GM23338 (cell line): ENCODE measurements at regions not wholly inside any gene's neighbourhood (a gene's known extent, or its start where the extent isn't known, plus 50 kb on each side); places are given as distances from the start of the nearest gene placed in this dataset.

Experiments used
- ATAC-seq: fragments of 200-7000 bp; cut with Tn5 transposase; 3 replicates; pipeline ENCODE4 v1.9.1; 2020
- DNase-seq: peaks from one replicate; pipeline ENCODE4 v3.0.0-alpha.2; 2015; ENCODE audit warnings: low spot score
- H2AFZ ChIP-seq: fragments of 200-600 bp; sonication (generic); 2 replicates; pipeline ENCODE4 v1.8.0; 2016; ENCODE audit warnings: antibody characterized with exemption, mild to moderate bottlenecking, moderate library complexity
- H3F3A ChIP-seq: fragments of 200-600 bp; sonication (generic); replicated peaks from 2 replicates; pipeline ENCODE4 v1.8.0; 2017; ENCODE audit warnings: antibody characterized with exemption, mixed run types, low read depth
- H3K27ac ChIP-seq: fragments of 200-600 bp; sonication (generic); 2 replicates; pipeline ENCODE4 v1.6.1; 2016; ENCODE audit warnings: low read depth
- H3K27me3 ChIP-seq: fragments of 200-600 bp; sonication (generic); 2 replicates; pipeline ENCODE4 v1.8.0; 2016; ENCODE audit warnings: mild to moderate bottlenecking, mixed run types, moderate library complexity; ENCODE audit not compliant: insufficient read depth
- H3K36me3 ChIP-seq: fragments of 200-600 bp; sonication (generic); 2 replicates; pipeline ENCODE4 v1.8.0; 2016; ENCODE audit warnings: mild to moderate bottlenecking; ENCODE audit not compliant: insufficient read depth
- H3K4me1 ChIP-seq: fragments of 200-600 bp; sonication (generic); 2 replicates; pipeline ENCODE4 v1.8.0; 2016; ENCODE audit warnings: mild to moderate bottlenecking, moderate library complexity; ENCODE audit not compliant: insufficient read depth
- H3K4me2 ChIP-seq: fragments of 200-600 bp; sonication (generic); 2 replicates; pipeline ENCODE4 v1.7.1; 2017; ENCODE audit warnings: mixed run types
- H3K4me3 ChIP-seq: fragments of 200-600 bp; sonication (generic); 2 replicates; pipeline ENCODE4 v1.6.1; 2016; ENCODE audit warnings: mixed run types
- H3K79me2 ChIP-seq: fragments of 200-600 bp; sonication (generic); replicated peaks from 2 replicates; pipeline ENCODE4 v1.8.0; 2017; ENCODE audit warnings: mild to moderate bottlenecking; ENCODE audit not compliant: insufficient read depth
- H3K9me2 ChIP-seq: fragments of 200-600 bp; sonication (generic); 2 replicates; pipeline ENCODE4 v1.8.0; 2017; ENCODE audit not compliant: insufficient read depth
- H4K20me1 ChIP-seq: fragments of 200-600 bp; sonication (generic); replicated peaks from 2 replicates; pipeline ENCODE4 v1.8.0; 2017; ENCODE audit warnings: mild to moderate bottlenecking; ENCODE audit not compliant: insufficient read depth
- H3K27ac Mint-ChIP-seq: 2 replicates; pipeline ENCODE4 v1.8.0; 2020; ENCODE audit warnings: inconsistent platforms, mild to moderate bottlenecking, moderate library complexity, mixed read lengths
- H3K27me3 Mint-ChIP-seq: 3 replicates; pipeline ENCODE4 v1.8.0; 2022; ENCODE audit warnings: low read depth, mild to moderate bottlenecking, moderate library complexity, mixed read lengths, inconsistent platforms; ENCODE audit not compliant: insufficient read depth, poor library complexity
- H3K36me3 Mint-ChIP-seq: 3 replicates; pipeline ENCODE4 v1.8.0; 2021; ENCODE audit warnings: low read depth, mild to moderate bottlenecking, inconsistent platforms, moderate library complexity, mixed read lengths
- H3K4me1 Mint-ChIP-seq: 3 replicates; pipeline ENCODE4 v1.8.0; 2020; ENCODE audit warnings: mild to moderate bottlenecking, inconsistent platforms, mixed read lengths
- H3K4me3 Mint-ChIP-seq: 3 replicates; pipeline ENCODE4 v1.8.0; 2021; ENCODE audit warnings: moderate library complexity, mild to moderate bottlenecking, inconsistent platforms, mixed read lengths
- H3K9me3 Mint-ChIP-seq: 3 replicates; pipeline ENCODE4 v1.8.0; 2020; ENCODE audit warnings: moderate library complexity, mild to moderate bottlenecking, inconsistent platforms, mixed read lengths
- CREB1 ChIP-seq: fragments of 250-450 bp; sonication (Bioruptor Pico); IDR thresholded peaks from 2 replicates; pipeline ENCODE4 v1.5.0; 2020; ENCODE audit warnings: low read depth, mild to moderate bottlenecking, moderate library complexity
- EZH2 ChIP-seq: fragments of 200-600 bp; sonication (generic); IDR thresholded peaks from one replicate; pipeline ENCODE4 v1.8.0; 2017; ENCODE audit warnings: antibody characterized with exemption, mild to moderate bottlenecking, low read depth; ENCODE audit not compliant: unreplicated experiment
- EZH2phosphoT487 ChIP-seq: fragments of 200-600 bp; sonication (generic); IDR thresholded peaks from one replicate; pipeline ENCODE4 v1.8.1; 2018; ENCODE audit warnings: antibody characterized with exemption; ENCODE audit not compliant: unreplicated experiment
- JUNB ChIP-seq: IDR thresholded peaks from one replicate; pipeline ENCODE4 v1.6.1; 2016; ENCODE audit warnings: antibody characterized with exemption; ENCODE audit not compliant: unreplicated experiment
- NANOG ChIP-seq: IDR thresholded peaks from 2 replicates; pipeline ENCODE4 v1.6.1; 2016; ENCODE audit warnings: antibody characterized with exemption, borderline replicate concordance
- POLR2AphosphoS5 ChIP-seq: IDR thresholded peaks from 2 replicates; pipeline ENCODE4 v1.6.1; 2016; ENCODE audit warnings: antibody characterized with exemption, low read depth
- STAT1 ChIP-seq: IDR thresholded peaks from one replicate; pipeline ENCODE4 v1.6.1; 2016; ENCODE audit warnings: antibody characterized with exemption; ENCODE audit not compliant: unreplicated experiment
- ZNF114 ChIP-seq: fragments of 250-450 bp; sonication (Bioruptor Pico); IDR thresholded peaks from 2 replicates; pipeline ENCODE4 v1.5.0; 2020; ENCODE audit warnings: mild to moderate bottlenecking, moderate library complexity
- ZNF331 ChIP-seq: fragments of 250-450 bp; sonication (Bioruptor Pico); IDR thresholded peaks from 2 replicates; pipeline ENCODE4 v1.5.0; 2020; ENCODE audit warnings: low read depth, mild to moderate bottlenecking, moderate library complexity
- TF ChIP-seq, protein P1 (sequence below): IDR thresholded peaks from one replicate; pipeline ENCODE4 v1.6.1; 2018; ENCODE audit warnings: antibody characterized with exemption; ENCODE audit not compliant: unreplicated experiment
- TF ChIP-seq, protein P2 (sequence below): IDR thresholded peaks from 2 replicates; pipeline ENCODE4 v1.6.1; 2016; ENCODE audit warnings: antibody characterized with exemption
- TF ChIP-seq, protein P3 (sequence below), 2 experiments: fragments of 200-600 bp in 1 of 2; sonication (generic) in 1 of 2; conservative IDR thresholded peaks; 2 replicates each; pipeline versions ENCODE4 v1.5.1 to v1.6.1; 2016 to 2017; ENCODE audit warnings: antibody characterized with exemption in 2 of 2, low read depth in 2 of 2, mild to moderate bottlenecking in 2 of 2, moderate library complexity in 1 of 2
- TF ChIP-seq, protein P4 (sequence below): fragments of 250-450 bp; sonication (Bioruptor Pico); IDR thresholded peaks from 2 replicates; pipeline ENCODE4 v1.5.0; 2020; ENCODE audit warnings: mild to moderate bottlenecking, moderate library complexity

DNA sequence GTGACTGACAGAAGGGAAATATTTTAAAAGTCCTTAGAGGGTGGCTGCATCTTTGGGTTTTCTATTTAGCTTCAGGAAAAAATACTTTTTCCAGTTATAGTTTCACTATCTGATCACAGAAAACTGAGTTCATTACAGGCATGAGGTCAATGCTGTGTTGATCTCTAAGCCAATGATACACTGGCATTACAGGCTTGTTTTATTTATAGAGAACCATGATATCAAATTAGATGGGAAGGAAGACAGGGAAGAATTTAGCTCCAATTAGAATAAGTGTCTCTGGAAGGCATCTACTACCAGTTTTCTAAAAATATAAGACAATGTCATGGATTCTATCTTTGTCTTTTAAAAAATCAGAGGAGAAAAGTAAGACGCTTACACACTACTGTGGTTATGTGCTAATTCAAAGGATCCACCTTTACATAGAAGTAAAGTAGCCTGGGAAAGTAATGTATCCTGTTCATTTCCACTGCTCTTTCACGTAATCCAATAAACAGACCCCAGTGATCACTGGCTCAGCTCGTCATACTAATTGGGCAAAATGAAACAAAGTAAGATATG is 344.5 kb upstream of the PPARGC1A start:
- ATAC-seq: no peak
- no peaks in the 10 kb centered on the region for H3K36me3 Mint-ChIP-seq
- no peak overlapping the region for H3K27ac Mint-ChIP-seq
- H4K20me1 ChIP-seq: no peaks in the 10 kb centered on the region
- no peak overlapping the region for H2AFZ ChIP-seq
- H3K4me3 ChIP-seq: no peak overlapping the region
- H3K27me3 Mint-ChIP-seq: peaks cover 2% of the 10 kb centered on the region
- H3F3A ChIP-seq: no peaks in the 10 kb centered on the region
- TF ChIP-seq, protein P1, sequence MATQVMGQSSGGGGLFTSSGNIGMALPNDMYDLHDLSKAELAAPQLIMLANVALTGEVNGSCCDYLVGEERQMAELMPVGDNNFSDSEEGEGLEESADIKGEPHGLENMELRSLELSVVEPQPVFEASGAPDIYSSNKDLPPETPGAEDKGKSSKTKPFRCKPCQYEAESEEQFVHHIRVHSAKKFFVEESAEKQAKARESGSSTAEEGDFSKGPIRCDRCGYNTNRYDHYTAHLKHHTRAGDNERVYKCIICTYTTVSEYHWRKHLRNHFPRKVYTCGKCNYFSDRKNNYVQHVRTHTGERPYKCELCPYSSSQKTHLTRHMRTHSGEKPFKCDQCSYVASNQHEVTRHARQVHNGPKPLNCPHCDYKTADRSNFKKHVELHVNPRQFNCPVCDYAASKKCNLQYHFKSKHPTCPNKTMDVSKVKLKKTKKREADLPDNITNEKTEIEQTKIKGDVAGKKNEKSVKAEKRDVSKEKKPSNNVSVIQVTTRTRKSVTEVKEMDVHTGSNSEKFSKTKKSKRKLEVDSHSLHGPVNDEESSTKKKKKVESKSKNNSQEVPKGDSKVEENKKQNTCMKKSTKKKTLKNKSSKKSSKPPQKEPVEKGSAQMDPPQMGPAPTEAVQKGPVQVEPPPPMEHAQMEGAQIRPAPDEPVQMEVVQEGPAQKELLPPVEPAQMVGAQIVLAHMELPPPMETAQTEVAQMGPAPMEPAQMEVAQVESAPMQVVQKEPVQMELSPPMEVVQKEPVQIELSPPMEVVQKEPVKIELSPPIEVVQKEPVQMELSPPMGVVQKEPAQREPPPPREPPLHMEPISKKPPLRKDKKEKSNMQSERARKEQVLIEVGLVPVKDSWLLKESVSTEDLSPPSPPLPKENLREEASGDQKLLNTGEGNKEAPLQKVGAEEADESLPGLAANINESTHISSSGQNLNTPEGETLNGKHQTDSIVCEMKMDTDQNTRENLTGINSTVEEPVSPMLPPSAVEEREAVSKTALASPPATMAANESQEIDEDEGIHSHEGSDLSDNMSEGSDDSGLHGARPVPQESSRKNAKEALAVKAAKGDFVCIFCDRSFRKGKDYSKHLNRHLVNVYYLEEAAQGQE: no peak
- TF ChIP-seq STAT1 (no peak), CREB1 (CRISPR knock-in tag) (no peak), NANOG (no peak), EZH2phosphoT487 (no peak), ZNF114 (CRISPR knock-in tag) (no peak), JUNB (no peak), ZNF331 (CRISPR knock-in tag) (no peak), EZH2 (no peak), POLR2AphosphoS5 (no peak)
- TF ChIP-seq, protein P2, sequence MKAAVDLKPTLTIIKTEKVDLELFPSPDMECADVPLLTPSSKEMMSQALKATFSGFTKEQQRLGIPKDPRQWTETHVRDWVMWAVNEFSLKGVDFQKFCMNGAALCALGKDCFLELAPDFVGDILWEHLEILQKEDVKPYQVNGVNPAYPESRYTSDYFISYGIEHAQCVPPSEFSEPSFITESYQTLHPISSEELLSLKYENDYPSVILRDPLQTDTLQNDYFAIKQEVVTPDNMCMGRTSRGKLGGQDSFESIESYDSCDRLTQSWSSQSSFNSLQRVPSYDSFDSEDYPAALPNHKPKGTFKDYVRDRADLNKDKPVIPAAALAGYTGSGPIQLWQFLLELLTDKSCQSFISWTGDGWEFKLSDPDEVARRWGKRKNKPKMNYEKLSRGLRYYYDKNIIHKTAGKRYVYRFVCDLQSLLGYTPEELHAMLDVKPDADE: no peak
- TF ChIP-seq, protein P3, sequence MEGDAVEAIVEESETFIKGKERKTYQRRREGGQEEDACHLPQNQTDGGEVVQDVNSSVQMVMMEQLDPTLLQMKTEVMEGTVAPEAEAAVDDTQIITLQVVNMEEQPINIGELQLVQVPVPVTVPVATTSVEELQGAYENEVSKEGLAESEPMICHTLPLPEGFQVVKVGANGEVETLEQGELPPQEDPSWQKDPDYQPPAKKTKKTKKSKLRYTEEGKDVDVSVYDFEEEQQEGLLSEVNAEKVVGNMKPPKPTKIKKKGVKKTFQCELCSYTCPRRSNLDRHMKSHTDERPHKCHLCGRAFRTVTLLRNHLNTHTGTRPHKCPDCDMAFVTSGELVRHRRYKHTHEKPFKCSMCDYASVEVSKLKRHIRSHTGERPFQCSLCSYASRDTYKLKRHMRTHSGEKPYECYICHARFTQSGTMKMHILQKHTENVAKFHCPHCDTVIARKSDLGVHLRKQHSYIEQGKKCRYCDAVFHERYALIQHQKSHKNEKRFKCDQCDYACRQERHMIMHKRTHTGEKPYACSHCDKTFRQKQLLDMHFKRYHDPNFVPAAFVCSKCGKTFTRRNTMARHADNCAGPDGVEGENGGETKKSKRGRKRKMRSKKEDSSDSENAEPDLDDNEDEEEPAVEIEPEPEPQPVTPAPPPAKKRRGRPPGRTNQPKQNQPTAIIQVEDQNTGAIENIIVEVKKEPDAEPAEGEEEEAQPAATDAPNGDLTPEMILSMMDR (conservative IDR thresholded peaks at IDR 0.05; ENCODE audit: low read depth in 2 of 2): no peak
- TF ChIP-seq, protein P4, sequence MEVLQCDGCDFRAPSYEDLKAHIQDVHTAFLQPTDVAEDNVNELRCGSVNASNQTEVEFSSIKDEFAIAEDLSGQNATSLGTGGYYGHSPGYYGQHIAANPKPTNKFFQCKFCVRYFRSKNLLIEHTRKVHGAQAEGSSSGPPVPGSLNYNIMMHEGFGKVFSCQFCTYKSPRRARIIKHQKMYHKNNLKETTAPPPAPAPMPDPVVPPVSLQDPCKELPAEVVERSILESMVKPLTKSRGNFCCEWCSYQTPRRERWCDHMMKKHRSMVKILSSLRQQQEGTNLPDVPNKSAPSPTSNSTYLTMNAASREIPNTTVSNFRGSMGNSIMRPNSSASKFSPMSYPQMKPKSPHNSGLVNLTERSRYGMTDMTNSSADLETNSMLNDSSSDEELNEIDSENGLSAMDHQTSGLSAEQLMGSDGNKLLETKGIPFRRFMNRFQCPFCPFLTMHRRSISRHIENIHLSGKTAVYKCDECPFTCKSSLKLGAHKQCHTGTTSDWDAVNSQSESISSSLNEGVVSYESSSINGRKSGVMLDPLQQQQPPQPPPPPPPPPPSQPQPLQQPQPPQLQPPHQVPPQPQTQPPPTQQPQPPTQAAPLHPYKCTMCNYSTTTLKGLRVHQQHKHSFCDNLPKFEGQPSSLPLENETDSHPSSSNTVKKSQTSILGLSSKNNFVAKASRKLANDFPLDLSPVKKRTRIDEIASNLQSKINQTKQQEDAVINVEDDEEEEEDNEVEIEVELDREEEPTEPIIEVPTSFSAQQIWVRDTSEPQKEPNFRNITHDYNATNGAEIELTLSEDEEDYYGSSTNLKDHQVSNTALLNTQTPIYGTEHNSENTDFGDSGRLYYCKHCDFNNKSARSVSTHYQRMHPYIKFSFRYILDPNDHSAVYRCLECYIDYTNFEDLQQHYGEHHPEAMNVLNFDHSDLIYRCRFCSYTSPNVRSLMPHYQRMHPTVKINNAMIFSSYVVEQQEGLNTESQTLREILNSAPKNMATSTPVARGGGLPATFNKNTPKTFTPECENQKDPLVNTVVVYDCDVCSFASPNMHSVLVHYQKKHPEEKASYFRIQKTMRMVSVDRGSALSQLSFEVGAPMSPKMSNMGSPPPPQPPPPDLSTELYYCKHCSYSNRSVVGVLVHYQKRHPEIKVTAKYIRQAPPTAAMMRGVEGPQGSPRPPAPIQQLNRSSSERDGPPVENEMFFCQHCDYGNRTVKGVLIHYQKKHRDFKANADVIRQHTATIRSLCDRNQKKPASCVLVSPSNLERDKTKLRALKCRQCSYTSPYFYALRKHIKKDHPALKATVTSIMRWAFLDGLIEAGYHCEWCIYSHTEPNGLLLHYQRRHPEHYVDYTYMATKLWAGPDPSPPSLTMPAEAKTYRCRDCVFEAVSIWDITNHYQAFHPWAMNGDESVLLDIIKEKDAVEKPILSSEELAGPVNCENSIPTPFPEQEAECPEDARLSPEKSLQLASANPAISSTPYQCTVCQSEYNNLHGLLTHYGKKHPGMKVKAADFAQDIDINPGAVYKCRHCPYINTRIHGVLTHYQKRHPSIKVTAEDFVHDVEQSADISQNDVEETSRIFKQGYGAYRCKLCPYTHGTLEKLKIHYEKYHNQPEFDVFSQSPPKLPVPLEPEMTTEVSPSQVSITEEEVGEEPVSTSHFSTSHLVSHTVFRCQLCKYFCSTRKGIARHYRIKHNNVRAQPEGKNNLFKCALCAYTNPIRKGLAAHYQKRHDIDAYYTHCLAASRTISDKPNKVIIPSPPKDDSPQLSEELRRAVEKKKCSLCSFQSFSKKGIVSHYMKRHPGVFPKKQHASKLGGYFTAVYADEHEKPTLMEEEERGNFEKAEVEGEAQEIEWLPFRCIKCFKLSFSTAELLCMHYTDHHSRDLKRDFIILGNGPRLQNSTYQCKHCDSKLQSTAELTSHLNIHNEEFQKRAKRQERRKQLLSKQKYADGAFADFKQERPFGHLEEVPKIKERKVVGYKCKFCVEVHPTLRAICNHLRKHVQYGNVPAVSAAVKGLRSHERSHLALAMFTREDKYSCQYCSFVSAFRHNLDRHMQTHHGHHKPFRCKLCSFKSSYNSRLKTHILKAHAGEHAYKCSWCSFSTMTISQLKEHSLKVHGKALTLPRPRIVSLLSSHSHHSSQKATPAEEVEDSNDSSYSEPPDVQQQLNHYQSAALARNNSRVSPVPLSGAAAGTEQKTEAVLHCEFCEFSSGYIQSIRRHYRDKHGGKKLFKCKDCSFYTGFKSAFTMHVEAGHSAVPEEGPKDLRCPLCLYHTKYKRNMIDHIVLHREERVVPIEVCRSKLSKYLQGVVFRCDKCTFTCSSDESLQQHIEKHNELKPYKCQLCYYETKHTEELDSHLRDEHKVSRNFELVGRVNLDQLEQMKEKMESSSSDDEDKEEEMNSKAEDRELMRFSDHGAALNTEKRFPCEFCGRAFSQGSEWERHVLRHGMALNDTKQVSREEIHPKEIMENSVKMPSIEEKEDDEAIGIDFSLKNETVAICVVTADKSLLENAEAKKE (CRISPR knock-in tag): no peak
- peaks cover 14% of the 10 kb centered on the region; the same call in 1 of the 2 replicates for H3K4me1 ChIP-seq
- H3K79me2 ChIP-seq: no peaks in the 10 kb centered on the region
- no peak overlapping the region for H3K4me2 ChIP-seq
- no peaks in the 10 kb centered on the region for H3K36me3 ChIP-seq
- no peaks in the 10 kb centered on the region for H3K9me3 Mint-ChIP-seq
- peaks cover 17% of the 10 kb centered on the region for H3K4me1 Mint-ChIP-seq
- no peak overlapping the region for H3K27ac ChIP-seq
- DNase-seq: no peak
- H3K27me3 ChIP-seq: no peaks in the 10 kb centered on the region
- H3K9me2 ChIP-seq: 0 out of 2 replicates have a peak, but pooled peaks cover 8% of the 10 kb centered on the region
- H3K4me3 Mint-ChIP-seq: no peak overlapping the region
